CD4-positive, alpha-beta T cell treated with Interleukin-4 for 4 hours (primary cell): ENCODE measurements at regions not wholly inside any gene's neighbourhood (a gene's known extent, or its start where the extent isn't known, plus 50 kb on each side); places are given as distances from the start of the nearest gene placed in this dataset.
"Not testable (repeated sequence)": the region's sequence is repeated elsewhere in the genome, so short reads cannot be mapped to it uniquely, and the experiment has no call there.

Experiments
- DNase-seq: peaks from one replicate; pipeline ENCODE4 v3.0.0-alpha.2; 2020

DNA sequence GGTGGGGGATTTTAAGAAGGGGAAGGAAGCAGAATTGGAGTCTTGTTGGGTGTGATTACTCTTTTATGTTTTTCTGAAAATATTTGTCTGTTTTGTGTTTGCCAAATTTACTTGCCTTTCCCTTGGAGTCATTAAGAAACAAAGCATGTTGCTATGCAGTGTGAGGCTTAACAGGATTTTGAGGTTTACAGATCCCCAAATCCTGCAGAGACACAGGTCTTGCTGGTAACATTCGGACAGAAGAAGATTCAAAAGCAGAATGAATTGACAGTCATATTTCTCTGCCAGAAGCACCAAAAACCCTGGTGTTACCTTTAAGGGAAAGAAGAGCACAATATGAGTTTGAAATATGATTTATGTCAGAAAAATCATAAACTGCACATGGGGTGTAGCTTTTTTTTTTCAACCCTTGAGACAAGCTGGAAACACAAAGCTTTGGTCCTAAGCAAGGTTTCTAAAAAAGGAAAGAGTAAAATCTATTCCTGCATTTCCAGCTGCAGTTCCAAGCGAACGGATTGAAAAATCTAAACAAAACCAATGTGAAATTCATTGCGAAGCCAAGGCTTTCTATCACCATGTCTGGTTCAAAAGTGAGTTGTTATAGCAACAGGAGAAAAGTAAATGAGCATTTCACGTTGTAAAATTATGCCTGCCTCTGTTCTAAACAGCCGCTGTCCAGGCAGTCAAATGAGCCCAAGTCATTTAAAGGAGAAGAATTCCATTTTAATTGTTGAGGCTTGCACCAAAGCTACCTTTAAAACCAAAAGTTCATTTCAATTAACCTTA is 358.9 kb upstream of the SASH1 start:
- DNase-seq, result no peak

DNA sequence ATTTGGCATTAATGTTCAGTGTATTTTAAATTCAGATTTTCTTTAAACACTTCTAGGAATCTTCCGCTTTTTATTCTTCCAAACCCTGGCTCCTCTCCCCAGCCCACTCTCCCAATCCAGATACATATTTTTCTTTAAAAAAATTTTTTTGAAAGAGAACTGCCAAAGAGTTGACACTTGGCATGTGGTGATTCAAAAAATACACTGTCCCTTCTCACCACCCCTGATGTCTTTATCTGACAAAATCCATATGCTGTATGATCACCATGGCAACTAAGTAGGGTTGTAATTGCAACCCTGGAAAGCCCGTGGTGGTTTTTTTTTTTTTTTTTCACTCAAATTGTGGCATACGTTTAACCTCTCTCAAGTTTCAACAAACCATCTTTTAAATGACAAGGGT is 355.8 kb upstream of the SASH1 start:
- DNase-seq, result no peak

DNA sequence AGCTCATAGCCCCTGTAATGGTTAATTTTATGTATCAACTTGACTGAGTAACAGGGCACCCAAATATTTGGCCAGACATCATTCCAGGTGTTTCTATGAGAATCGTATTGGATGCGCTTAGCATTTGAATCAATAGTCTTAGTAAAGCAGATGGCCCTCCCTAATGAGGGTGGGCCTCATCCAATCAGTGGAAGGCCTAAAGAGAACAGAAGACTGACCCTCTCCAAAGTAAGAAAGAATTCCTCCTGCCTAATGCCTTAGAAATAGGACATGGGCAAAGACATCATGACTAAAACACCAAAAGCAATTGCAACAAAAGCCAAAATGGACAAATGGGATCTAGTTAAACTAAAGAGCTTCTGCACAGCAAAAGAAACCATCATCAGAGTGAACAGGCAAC is 352.5 kb upstream of the SASH1 start:
- DNase-seq, result no peak

DNA sequence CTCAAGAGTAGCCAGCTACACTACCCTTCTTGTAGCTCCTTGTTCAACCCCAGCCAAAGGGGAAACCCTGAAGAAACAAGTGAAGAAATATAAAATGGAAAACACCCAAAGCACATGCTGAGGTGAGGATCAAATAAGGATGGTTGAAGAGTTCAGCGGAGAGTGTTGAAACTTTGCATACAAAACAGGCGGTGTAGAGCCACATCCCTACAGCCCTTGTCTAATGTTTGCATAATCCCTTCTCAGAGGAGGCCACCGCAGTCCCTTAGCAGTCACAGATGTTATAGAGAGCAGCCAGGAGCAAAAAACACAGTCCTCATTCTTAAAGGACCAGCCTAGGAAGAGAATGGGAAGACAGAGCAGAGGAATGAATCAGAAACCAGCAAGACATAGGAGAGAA is 350.7 kb upstream of the SASH1 start:
- DNase-seq, result no peak

DNA sequence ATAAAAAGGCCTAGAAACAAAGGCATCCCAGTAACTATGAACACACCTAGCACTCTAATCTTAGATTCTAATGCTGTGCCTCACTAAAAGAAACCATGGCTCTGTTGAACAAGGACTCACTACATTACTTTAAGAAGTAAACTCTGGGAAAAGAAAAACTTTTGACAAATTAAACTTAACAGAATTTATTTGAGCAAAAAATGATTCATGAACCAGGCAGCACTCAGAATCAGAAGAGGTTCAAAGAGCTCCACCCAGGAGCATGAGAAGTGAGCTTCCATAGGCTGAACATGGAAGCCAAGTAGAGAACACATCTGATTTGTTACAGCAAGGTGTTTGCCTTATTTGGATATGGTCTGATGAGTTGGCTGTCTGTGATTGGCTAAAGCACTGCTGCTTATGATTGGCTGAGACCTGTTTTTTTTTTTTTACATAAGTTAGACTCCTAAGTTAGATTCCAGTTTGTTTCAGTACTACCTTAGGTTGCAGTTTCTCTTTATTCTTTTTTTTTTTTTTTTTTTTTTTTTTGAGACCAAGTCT is 343.6 kb upstream of the SASH1 start:
- no peak for DNase-seq

DNA sequence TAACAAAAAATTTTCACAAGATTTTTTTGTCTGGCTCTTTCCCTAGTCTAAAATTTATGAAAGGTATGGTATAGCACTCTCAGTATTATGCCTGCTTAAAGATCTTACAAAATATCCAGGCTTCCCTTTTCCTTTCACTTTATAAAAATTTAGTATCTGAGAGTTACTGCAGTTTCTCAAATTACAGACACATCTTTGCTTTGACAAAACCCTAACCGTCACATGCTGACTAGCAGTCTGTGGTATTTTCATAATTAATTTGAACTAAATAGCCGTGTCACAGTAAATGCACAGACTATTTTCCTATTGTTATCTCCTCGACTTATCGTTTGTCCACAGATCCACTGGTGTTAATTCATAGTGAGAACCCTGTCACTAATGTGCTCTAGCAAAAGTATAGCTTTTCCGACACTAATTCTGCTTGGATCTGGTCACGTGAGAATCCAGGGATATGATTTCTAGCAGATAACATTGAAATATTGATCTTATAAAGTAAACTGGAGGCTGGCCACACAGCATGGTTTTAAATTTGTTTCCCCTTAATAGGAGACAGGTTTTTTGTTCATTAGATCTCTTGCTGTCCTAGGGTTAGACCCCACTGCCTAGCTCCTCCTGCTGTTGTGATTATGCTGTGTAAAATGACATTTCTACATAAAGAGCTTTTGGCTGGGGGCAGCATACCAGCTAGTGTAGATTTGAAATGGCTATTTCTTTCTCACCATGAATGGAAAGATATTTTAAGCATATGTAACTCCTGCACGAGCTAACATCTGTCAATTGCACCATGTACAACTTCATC is 340.6 kb upstream of the SASH1 start:
- DNase-seq, result no peak

DNA sequence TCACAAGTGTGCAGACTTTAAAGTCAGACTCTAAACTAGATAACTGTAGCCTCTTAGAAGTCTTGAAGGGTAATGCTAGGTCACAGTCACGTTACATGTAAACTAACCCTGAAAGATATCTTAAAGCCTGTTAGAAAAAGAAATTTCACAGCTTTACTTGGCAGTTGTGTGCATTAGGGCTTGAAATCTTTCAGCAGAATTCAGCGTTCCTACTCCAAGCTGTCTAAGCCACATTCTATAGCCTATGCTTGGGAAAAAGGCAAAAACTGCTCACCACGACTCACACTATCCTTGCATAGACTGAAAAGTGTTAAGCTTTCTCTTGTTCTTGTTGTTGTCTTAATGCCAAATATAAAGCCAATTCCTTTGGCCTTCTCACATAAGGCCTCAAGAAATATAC is 338.0 kb upstream of the SASH1 start:
- no peak for DNase-seq

DNA sequence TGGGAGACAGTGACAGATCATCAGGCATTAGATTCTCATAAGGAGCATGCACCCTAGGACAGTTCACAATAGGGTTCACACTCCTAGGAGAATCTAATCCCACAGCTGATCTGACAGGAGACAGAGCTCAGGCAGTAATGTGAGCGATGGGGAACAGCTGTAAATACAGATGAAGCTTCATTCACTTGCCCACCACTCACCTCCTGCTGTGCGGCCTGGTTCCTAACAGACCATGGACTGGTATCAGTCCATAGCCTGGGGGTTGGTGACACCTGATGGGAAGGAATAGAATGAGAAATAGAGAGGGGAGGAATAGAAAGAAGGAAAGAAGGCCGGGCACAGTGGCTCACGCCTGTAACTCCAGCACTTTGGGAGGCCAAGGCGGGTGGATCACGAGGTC is 336.8 kb upstream of the SASH1 start:
- DNase-seq, result no peak

DNA sequence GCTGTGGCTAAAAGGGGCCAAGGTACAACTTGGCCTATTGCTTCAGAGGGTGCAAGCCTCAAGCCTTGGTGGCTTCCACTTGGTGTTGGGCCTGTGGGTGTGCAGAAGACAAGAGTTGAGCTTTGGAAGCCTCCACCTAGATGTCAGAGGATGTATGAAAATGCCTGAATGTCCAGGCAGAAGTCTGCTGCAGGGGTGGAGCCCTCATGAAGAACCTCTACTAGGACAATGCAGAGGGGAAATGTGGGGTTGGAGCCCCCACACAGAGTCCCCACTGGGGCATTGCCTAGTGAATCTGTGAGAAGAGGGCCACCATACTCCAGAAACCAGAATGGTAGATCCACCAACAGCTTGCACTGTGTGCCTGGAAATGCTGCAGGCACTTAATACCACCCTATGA is 332.1 kb upstream of the SASH1 start:
- not testable (repeated sequence) for DNase-seq

DNA sequence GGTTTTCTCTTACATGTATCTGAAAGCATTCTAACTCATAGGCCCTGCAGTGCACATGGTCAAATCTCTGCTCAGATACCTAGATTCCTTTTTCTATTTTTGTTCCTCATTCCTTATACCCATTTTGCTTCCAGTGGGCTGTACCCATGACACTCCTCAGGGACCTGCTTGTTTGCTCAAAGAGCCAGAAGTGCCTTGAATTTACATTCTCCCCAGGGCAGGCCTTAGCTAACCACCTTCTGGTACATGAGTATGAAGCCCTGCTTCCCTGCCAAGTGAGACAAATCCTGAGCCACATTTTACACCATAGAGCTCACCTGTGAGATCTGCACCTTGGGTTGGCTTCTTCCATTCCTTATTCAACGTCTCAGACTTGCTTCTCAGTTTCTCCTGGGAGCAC is 326.6 kb upstream of the SASH1 start:
- DNase-seq, result no peak

DNA sequence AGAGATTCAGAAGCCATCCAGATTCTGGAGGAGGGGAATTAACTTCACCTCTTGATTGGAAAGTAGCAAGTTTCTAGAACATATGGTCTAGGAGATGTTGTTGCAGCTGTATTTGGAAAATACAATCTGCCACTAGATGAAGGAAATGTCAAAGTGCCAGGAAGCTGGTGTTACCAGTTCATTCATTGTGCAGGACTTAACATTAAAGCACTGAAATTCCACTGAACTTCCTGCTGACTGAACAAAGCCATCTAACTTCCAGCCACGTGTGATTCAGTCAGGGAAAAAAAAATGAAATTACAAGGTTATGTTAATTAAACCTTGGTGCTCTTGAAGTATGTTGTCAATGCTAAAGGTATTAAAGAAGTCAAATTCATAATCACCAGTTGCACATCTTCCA is 321.5 kb upstream of the SASH1 start:
- DNase-seq, result no peak

DNA sequence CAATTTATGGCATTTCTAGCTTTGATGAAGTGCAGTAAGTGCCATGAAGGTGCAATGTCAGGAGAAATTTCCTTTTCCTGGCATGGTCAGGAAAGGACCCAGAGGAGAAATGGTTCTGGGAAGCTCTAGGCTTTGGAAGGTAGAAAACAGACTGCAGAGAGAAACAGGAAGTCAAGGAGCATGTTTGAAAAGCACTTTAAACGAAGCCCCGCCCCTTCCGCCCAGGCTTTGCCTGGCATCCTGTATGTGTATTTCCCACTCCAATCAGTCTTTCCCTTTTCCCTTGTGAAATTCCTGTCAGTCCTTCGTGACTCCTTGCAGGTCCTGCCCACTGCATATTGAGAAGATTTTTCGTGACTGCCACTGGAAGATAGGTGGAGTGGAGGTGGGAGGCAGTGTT is 320.9 kb upstream of the SASH1 start:
- DNase-seq, result no peak

DNA sequence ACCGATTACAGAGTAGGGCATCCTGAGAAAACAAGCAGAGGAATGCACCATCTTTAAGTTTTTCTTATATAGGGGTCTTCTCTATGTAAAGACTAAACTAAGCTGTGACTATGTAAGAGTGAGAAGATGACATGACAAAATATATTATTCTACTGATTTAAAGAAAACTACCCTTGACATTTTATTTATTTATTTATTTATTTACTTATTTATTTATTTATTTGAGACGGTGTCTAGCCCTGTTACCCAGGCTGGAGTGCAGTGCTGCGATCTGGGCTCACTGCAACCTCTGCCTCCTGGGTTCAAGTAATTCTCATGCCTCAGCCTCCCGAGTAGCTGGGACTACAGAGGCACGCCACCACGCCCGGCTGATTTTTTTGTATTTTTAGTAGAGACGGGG is 320.4 kb upstream of the SASH1 start:
- DNase-seq, result not testable (repeated sequence)

DNA sequence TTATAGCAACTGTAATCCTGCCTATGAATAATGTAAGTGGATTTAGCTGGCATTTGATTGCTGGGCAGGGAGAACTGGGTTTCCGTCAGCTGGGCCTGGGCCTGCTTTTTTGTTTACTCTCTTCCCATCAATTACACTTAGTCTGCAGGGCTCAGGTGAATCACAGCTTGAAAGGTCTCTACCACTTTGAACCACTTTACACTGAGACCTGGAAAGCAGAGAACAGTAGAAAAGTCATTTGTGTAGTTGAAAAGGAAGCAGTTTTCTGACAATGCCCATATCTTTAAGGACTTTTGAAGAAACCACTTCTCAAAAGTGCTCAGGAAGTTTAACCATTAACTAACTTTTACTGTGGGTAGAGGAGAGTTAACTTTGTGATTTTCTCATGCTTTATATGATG is 315.4 kb upstream of the SASH1 start:
- DNase-seq, result no peak

DNA sequence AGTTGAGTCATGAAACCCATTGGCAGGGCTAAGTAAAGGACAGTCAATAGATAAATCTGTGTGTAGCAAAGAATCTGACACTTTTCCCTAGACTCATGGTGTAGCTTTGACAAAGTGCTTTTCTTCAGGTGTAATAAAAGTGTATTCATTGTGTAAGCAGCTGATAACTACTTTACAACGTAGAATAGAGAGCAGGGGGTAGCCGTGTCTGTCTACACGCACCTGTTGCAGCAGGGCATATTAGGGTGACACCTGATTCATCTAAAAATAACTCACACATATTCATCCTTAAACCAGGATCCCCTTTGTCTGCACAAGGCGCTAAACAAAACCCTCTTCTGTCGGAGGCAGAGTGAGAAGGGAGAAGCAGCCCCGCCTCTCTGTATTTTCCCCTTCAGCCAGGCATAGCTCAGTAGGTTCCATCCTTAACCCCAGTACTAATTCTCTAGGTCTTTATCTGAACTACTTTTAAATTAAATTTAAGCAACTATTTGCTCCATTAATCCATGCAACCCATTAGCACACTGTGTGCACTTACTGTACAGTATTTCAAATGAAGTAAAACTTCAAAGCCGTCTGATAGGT is 306.7 kb upstream of the SASH1 start:
- no peak for DNase-seq

DNA sequence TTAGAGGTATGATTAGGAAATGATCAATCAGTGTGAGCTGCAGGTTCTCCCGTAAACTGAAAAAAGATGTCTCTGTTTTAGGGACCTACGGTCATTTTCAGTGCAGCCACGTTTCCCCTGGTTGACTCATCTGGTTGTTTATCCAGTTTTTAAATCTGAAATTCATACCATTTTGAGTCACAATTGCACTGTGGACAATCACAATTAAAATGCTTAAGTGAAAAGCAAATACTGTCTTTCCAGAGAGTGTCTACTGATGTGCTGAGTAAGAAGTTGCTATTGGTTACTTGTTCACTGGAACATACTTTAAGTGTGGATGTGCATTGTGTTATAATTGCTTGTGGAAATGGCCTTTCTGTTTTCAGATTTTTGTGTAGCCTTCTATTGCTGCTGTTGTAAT is 305.1 kb upstream of the SASH1 start:
- no peak for DNase-seq

DNA sequence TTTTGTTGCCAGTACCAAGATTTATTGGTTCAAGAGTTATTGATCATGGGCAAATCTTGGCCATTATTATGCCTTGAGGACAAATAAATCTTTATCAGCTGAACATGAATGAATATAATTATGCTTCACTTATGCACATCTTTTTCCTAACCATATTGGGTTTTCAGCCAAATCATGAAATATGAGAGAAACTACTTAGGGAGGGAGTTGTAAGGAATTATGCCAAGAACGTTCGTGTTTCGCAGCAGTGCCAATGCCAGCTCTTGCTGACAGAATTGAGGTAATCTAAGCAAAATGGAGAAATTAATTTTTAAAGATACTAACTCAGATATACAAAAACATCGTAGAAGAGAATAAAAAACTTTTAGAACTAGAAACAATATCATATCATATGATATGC is 301.1 kb upstream of the SASH1 start:
- no peak for DNase-seq

DNA sequence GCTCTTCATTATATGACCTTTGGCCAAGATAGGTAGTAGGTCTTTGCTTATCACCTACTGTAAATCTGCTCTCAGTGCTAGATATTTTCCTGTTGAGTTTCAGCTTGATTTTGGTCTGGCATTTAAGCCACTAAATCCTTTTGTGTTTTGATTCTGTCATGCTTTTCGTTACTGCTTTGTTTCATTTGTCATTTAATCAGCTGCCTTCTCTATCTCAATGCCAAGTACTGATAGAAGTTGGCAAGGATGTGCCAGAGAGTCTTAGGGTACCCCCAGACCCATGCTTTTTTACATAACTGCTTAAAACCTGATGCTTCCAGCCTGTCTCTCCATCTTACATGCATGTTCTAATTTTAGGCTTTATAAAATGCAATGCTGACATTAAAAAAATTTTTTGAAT is 300.1 kb upstream of the SASH1 start:
- DNase-seq, result no peak

DNA sequence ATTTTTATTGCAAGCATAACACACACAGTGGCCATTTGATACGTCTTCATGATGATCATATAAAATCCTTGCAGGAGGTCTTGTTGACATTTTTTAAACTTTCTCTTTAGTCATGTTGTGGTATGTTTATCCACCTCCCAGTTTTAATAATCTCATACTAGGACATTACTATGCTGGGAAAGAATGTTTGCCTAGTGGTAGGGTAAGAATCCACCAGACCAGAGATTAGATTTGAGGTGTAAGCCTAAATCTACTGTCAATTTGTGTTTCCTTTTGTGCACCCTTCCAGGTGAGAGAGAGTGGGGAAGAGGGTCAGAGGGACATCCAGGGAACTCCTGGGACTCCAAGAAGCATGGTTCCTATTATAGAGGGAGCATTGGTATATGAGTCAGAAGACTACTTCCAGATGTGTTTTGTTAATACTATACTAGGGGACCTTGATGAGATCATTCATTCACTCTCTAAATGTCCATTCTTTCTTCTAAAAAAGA is 298.3 kb upstream of the SASH1 start:
- DNase-seq, result no peak

DNA sequence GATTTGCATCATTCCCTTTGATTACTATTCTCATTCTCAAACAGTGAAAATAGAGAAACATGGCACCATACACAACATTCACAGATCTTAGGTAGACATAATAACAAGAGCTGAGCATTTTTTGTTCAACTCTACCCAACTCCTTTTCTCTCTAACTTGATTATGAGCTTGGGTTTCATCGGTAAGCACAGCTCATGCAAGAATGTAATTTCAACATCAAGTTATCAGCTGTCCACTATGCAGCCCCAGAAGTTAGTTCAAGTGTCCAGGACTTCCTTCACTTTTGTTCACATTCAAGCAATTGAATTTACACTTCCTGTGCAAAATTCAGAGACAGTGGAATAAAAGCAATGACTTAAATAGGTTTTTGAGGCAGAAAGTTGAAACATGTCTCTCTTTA is 297.7 kb upstream of the SASH1 start:
- DNase-seq, result no peak

DNA sequence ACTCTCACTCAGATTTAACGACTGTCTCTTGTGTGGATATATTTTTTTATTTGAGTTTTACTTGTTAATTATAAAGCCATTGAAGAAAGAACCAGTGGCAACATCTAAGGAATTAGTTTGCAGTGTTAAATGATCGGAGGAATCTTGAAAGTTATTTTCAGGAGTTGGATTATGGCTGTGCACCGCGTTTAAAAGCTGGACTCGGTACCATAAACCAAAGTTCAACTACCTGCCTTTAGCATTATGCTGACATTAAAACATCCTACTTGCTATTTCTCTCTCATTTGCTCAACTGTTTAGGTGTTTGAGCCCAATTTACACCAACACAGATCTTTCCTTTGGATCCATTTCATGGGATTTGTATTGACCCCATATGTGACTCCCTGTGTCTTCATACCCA is 289.4 kb upstream of the SASH1 start:
- no peak for DNase-seq

DNA sequence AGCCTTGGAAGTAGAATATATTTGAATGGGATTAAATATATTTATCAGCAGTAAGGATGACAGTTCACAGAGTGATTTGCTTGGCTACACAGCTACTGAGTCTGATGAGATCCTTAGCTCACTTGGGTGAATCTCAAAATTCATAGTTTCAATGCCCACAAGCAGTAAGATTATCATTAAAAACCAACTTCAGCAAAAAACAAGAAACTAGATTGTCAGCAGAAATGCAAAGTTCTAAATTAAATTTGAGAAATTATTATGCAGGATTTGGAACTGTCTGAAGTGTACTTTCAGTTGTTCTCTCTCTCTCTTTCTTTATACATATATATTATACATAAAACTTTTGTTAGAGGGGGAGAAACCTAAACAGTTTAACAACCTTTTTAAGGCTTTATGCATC is 288.8 kb upstream of the SASH1 start:
- no peak for DNase-seq

DNA sequence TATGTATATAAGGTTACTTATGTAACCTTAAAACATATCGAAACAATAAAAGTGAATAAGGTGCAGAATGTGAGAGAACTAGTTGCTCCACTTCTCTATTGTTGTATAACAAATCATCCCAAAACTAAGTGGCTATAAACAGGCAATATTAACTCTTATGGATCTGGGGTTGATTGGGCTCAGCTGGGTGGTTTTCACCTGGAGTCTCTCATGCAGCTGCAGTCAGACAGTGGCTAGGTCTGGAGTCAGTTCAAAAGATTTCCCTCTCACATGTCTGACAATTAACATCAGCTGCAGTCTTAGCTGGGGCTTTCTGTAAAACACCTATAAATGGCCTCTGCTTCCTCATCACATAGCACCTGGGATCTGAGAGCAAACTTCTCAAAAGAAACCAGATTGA is 288.4 kb upstream of the SASH1 start:
- no peak for DNase-seq

DNA sequence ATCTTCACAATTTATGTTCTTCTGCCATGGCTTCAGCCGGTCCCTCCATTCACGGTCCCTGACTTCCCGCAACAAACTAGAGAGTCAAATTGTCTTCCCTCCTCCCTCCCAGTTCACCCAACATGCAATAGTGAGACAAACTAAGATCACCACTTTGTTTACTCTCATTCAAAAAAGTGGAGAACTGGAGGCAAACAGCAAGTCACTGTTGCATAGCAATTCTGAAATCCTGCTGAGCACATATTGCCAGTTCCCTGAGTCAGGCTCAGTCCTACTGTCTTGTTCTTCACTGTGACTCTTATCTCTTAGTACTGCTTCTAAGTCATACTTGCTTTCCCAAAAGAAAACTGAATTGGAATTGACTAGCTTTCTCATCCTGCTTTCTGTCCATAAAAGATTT is 287.2 kb upstream of the SASH1 start:
- no peak for DNase-seq
